ENCODE measurements at regions not wholly inside any gene's neighbourhood (a gene's known extent, or its start where the extent isn't known, plus 50 kb on each side); places are given as distances from the start of the nearest gene placed in this dataset.

DNA sequence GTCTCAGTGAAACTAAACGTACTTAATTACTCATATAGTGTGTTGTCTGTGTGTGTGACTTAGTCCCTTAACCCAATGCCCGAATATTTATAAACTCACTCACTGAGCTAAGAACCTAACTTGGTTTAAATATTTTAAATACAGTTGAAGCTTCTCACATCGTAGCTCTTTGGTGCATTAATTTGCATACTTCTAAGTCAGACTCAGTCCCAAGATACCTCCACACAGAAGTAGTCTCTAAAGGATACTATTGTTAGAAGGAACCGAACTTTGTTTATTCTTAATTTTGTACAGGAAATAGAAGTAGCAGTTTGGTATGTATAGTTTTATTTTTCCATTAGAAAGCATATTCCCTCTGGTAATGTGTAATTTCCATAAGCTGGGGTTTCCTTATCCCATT, 54.0 kb upstream of the NKAP start:
- H3K4me3 ChIP-seq (ENCODE audit: extremely low read depth in 1 of 4, insufficient read depth in 2 of 4, low read depth in 3 of 4, low read length in 4 of 4) = no peak overlapping the region
- no peak overlapping the region for H3K14ac ChIP-seq (ENCODE audit: insufficient read length)
- ChIA-PET POLR2A (ENCODE audit: partially characterized antibody) (no interaction called here), CTCF (ENCODE audit: partially characterized antibody) (no interaction called here)
- FAIRE-seq (no peak), DNase-seq (ENCODE audit: low read depth in 1 of 2, low spot score in 2 of 2) (no peak)
- H3K18ac ChIP-seq (ENCODE audit: extremely low read depth, low read length) = no peak overlapping the region
- peaks cover 0 to 8% (median 2%) of the 10 kb centered on the region in 4 experiments; a peak in 4 of 7 replicates for H3K4me1 ChIP-seq (replicated peaks in 1 of 4; ENCODE audit: control insufficient read depth in 3 of 4, insufficient read depth in 4 of 4, low read length in 3 of 4)
- no peak overlapping the region for H4K5ac ChIP-seq (ENCODE audit: insufficient read length, low read depth, low read length)
- no peaks in the 10 kb centered on the region for H3K79me1 ChIP-seq (ENCODE audit: low read depth, low read length)
- H2BK120ac ChIP-seq (replicated peaks; ENCODE audit: low read depth, low read length) = no peak overlapping the region
- H3K4ac ChIP-seq (replicated peaks; ENCODE audit: insufficient read length, low read depth, low read length) = no peak overlapping the region
- peaks cover 5% of the 10 kb centered on the region; the same call in 1 of the 2 replicates for H3K23me2 ChIP-seq (ENCODE audit: low read depth, low read length)
- no peak overlapping the region for H2AFZ ChIP-seq (ENCODE audit: low read length)
- H2BK20ac ChIP-seq (ENCODE audit: low read length) = no peak overlapping the region
- no peak overlapping the region for H3K9ac ChIP-seq (replicated peaks in 1 of 4; ENCODE audit: extremely low read depth in 1 of 4, low read depth in 3 of 4, low read length in 3 of 4)
- H2BK12ac ChIP-seq (ENCODE audit: low read depth, low read length) = no peak overlapping the region
- no peaks in the 10 kb centered on the region; a peak in 1 of 8 replicates for H3K36me3 ChIP-seq (ENCODE audit: control insufficient read depth in 2 of 4, insufficient read depth in 4 of 4, low read length in 3 of 4)
- H2BK15ac ChIP-seq (ENCODE audit: low read length) = no peak overlapping the region
- H3K4me2 ChIP-seq (ENCODE audit: insufficient read depth in 1 of 2, low read depth in 2 of 2, low read length in 2 of 2) = no peak overlapping the region
- peaks cover 0 to 1% of the 10 kb centered on the region in 2 experiments for H4K20me1 ChIP-seq (replicated peaks in 1 of 2; ENCODE audit: control insufficient read depth in 1 of 2, insufficient read depth in 2 of 2, low read length in 2 of 2)
- no peak overlapping the region for H3K23ac ChIP-seq (ENCODE audit: insufficient read length)
- peaks cover 63 to 99% (median 90%) of the 10 kb centered on the region in 4 experiments for H3K27me3 ChIP-seq (replicated peaks in 1 of 4; ENCODE audit: control insufficient read depth in 3 of 4, extremely low read depth in 1 of 4, insufficient read depth in 3 of 4, low read length in 3 of 4)
- H2AK5ac ChIP-seq (ENCODE audit: low read depth, low read length) = no peak overlapping the region
- no peak overlapping the region for H4K8ac ChIP-seq (ENCODE audit: extremely low read depth, insufficient read depth, low read length)
- WGBS, 2 experiments (ENCODE audit: extremely low coverage in 1 of 2, insufficient coverage in 1 of 2, insufficient read length in 1 of 2, insufficient replicate concordance in 2 of 2, low coverage in 1 of 2, low lambda C conversion rate in 2 of 2, missing lambda C conversion rate in 1 of 2) = 23% methylated on average over 4 of the region's 4 CpGs; no CpG with 5 or more reads in 1 of the 2 experiments
- H3K79me2 ChIP-seq (ENCODE audit: control insufficient read depth in 1 of 2, insufficient read depth in 2 of 2, low read length in 2 of 2) = no peaks in the 10 kb centered on the region
- no peak overlapping the region for H3K27ac ChIP-seq (ENCODE audit: low read depth, low read length)
- no peak overlapping the region for H4K91ac ChIP-seq (replicated peaks; ENCODE audit: insufficient read length, low read length)
- TF ChIP-seq JUN (IDR thresholded peaks at IDR 0.05; ENCODE audit: low read depth, low read length) (no peak), CBX8 (IDR thresholded peaks at IDR 0.05; ENCODE audit: borderline replicate concordance, low read depth, low read length) (0 out of 2 replicates have a peak, but pooled peaks have one; percentile 22), FOSL1 (IDR thresholded peaks at IDR 0.05; ENCODE audit: insufficient read depth, low read depth, low read length) (no peak), EZH2 (IDR thresholded peaks at IDR 0.05; ENCODE audit: low read depth, low read length, severe bottlenecking) (peak; percentile 50)
- H3K56ac ChIP-seq (replicated peaks; ENCODE audit: insufficient read length, low read depth, low read length) = no peak overlapping the region
- H3K9me3 ChIP-seq (ENCODE audit: insufficient read depth in 2 of 2, low read depth in 1 of 2, low read length in 1 of 2) = no peaks in the 10 kb centered on the region
- no peak overlapping the region for H2BK5ac ChIP-seq (ENCODE audit: low read depth, low read length)

Data from H1 (cell line).